ENCODE measurements at regions not wholly inside any gene's neighbourhood (a gene's known extent, or its start where the extent isn't known, plus 50 kb on each side); places are given as distances from the start of the nearest gene placed in this dataset.

- Histone ChIP-seq H2BK5ac (ENCODE audit: low read depth, low read length) (no peak overlapping the region), H3K27ac (ENCODE audit: low read depth, low read length) (no peak overlapping the region), H3K4ac (replicated peaks; ENCODE audit: insufficient read length, low read depth, low read length) (no peak overlapping the region), H3K36me3 (ENCODE audit: control insufficient read depth in 2 of 4, insufficient read depth in 4 of 4, low read length in 3 of 4) (no peaks in the 10 kb centered on the region), H4K91ac (replicated peaks; ENCODE audit: insufficient read length, low read length) (no peak overlapping the region), H3K4me1 (replicated peaks in 1 of 4; ENCODE audit: control insufficient read depth in 3 of 4, insufficient read depth in 4 of 4, low read length in 3 of 4) (peaks cover 0 to 6% (median 0%) of the 10 kb centered on the region in 4 experiments; a peak in 1 of 7 replicates), H3K23ac (ENCODE audit: insufficient read length) (no peak overlapping the region), H3K79me2 (ENCODE audit: control insufficient read depth in 1 of 2, insufficient read depth in 2 of 2, low read length in 2 of 2) (no peaks in the 10 kb centered on the region), H3K4me3 (ENCODE audit: extremely low read depth in 1 of 4, insufficient read depth in 2 of 4, low read depth in 3 of 4, low read length in 4 of 4) (no peak overlapping the region), H3K9me3 (ENCODE audit: insufficient read depth in 2 of 2, low read depth in 1 of 2, low read length in 1 of 2) (no peaks in the 10 kb centered on the region), H3K27me3 (replicated peaks in 1 of 4; ENCODE audit: control insufficient read depth in 3 of 4, extremely low read depth in 1 of 4, insufficient read depth in 3 of 4, low read length in 3 of 4) (no peaks in the 10 kb centered on the region), H3K56ac (replicated peaks; ENCODE audit: insufficient read length, low read depth, low read length) (no peak overlapping the region), H2AK5ac (ENCODE audit: low read depth, low read length) (no peak overlapping the region), H4K8ac (ENCODE audit: extremely low read depth, insufficient read depth, low read length) (no peak overlapping the region), H3K18ac (ENCODE audit: extremely low read depth, low read length) (no peak overlapping the region), H3K9ac (replicated peaks in 1 of 4; ENCODE audit: extremely low read depth in 1 of 4, low read depth in 3 of 4, low read length in 3 of 4) (no peak overlapping the region), H3K4me2 (ENCODE audit: insufficient read depth in 1 of 2, low read depth in 2 of 2, low read length in 2 of 2) (no peak overlapping the region), H2BK15ac (ENCODE audit: low read length) (no peak overlapping the region), H3K14ac (ENCODE audit: insufficient read length) (no peak overlapping the region), H2AFZ (ENCODE audit: low read length) (no peak overlapping the region), H3K23me2 (ENCODE audit: low read depth, low read length) (no peaks in the 10 kb centered on the region), H2BK12ac (ENCODE audit: low read depth, low read length) (no peak overlapping the region), H3K79me1 (ENCODE audit: low read depth, low read length) (no peaks in the 10 kb centered on the region), H4K20me1 (replicated peaks in 1 of 2; ENCODE audit: control insufficient read depth in 1 of 2, insufficient read depth in 2 of 2, low read length in 2 of 2) (no peaks in the 10 kb centered on the region), H2BK20ac (ENCODE audit: low read length) (no peak overlapping the region), H2BK120ac (replicated peaks; ENCODE audit: low read depth, low read length) (no peak overlapping the region), H4K5ac (ENCODE audit: insufficient read length, low read depth, low read length) (no peak overlapping the region)
- ChIA-PET CTCF (ENCODE audit: partially characterized antibody) (interaction anchor here (0.6 to 2.9 kb wide), 8 partner anchors 10 to 188 kb away, joined by 3 to 25 read pairs (median 3); no protein-coding TSS in a partner anchor), POLR2A (ENCODE audit: partially characterized antibody) (interaction anchor here (1.0 kb wide), 1 partner anchor 15 kb away, joined by 3 read pairs; no protein-coding TSS in a partner anchor)
- 80% methylated on average over 9 of the region's 9 CpGs; no CpG with 5 or more reads in 1 of the 2 experiments for WGBS, 2 experiments (ENCODE audit: extremely low coverage in 1 of 2, insufficient coverage in 1 of 2, insufficient read length in 1 of 2, insufficient replicate concordance in 2 of 2, low coverage in 1 of 2, low lambda C conversion rate in 2 of 2, missing lambda C conversion rate in 1 of 2)
- peak in 1 of 2 experiments; percentile 9 for DNase-seq (ENCODE audit: low read depth in 1 of 2, low spot score in 2 of 2)
- no peak for FAIRE-seq
- TF ChIP-seq CEBPB (IDR thresholded peaks at IDR 0.05; ENCODE audit: low read depth, low read length) (0 out of 2 replicates have a peak, but pooled peaks have one; percentile 12), POLR2AphosphoS5 (IDR thresholded peaks at IDR 0.05; ENCODE audit: low read depth, low read length) (no peak), KDM1A (IDR thresholded peaks at IDR 0.05; ENCODE audit: borderline replicate concordance, low read length) (no peak)
These were observed 64.8 kb upstream of the PRKAR2B start for GRCh38 chr7:106979551-106980357.
